ENCODE measurements at regions not wholly inside any gene's neighbourhood (a gene's known extent, or its start where the extent isn't known, plus 50 kb on each side); places are given as distances from the start of the nearest gene placed in this dataset.

DNA sequence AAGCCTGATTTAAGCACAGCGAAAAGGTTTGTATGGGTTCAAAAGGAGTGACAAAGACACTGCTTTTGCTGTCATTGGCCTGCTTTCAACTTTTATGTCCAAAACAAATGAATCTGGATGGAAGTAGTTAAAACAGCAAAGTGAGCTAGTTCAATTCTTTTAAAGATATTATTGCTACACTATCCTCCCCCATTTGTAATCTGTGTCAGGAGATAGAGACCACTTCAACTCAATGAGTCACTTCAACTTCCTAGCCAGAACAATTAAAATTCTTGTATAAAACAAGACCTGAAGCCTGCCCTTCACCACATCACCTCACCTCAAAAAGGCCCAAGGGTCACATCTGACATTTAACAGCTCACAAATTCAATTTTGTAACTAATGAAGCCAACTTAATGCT is 364.1 kb upstream of the LYPLAL1 start:
- TF ChIP-seq, protein P1, sequence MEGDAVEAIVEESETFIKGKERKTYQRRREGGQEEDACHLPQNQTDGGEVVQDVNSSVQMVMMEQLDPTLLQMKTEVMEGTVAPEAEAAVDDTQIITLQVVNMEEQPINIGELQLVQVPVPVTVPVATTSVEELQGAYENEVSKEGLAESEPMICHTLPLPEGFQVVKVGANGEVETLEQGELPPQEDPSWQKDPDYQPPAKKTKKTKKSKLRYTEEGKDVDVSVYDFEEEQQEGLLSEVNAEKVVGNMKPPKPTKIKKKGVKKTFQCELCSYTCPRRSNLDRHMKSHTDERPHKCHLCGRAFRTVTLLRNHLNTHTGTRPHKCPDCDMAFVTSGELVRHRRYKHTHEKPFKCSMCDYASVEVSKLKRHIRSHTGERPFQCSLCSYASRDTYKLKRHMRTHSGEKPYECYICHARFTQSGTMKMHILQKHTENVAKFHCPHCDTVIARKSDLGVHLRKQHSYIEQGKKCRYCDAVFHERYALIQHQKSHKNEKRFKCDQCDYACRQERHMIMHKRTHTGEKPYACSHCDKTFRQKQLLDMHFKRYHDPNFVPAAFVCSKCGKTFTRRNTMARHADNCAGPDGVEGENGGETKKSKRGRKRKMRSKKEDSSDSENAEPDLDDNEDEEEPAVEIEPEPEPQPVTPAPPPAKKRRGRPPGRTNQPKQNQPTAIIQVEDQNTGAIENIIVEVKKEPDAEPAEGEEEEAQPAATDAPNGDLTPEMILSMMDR (conservative IDR thresholded peaks at IDR 0.05; ENCODE audit: low read depth, low read length) = no peak
- DNase-seq (ENCODE audit: low read depth) = no peak

DNA sequence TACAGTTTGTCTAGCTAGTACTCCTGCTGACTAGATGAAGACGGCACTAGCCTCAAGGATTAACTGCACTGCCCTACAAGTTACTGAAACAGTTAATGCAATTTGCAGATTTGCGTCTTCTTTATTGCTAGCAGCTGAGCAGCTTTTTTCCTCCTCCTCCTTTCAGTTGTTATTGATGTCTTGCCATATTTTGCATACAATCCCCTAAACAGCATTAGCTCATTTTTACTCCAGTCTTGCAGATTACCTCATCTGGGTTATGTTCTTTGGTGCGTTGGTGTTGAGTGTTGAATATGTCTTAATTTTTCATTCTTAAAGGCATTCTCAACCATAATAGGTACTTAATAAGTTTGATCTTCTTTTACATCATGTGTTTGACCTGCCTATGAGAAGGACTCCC is 363.4 kb upstream of the LYPLAL1 start:
- no peak overlapping the region for H3K4me3 ChIP-seq (ENCODE audit: low read length)
- no peak for DNase-seq (ENCODE audit: low read depth)
- TF ChIP-seq, protein P1 (conservative IDR thresholded peaks at IDR 0.05; ENCODE audit: low read depth, low read length) = no peak

More for the DNA sequence above, 364.1 kb upstream of the LYPLAL1 start:
- no peak overlapping the region for H3K4me3 ChIP-seq (ENCODE audit: low read length)

DNA sequence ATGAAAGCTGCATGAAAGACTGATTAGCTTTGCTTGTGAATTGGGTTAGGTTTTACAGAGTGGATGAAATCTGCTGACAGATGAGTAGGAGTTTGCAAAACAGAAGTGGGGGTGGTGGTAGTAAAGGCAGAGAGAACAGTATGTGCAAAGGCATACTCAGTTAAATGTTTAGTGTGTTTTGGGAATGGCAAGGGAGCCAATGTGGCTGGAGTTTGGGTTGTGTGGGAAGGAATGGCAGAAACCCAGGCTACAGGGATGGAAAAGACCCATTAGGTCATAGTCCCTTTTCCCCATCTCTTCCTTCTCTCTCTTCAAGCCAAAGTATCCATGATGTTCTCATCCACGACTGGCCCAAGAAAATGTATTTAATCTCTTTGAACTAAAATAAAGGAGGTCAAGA is 362.2 kb upstream of the LYPLAL1 start:
- H3K4me3 ChIP-seq (ENCODE audit: low read length) = no peak overlapping the region
- no peak for DNase-seq (ENCODE audit: low read depth)
- TF ChIP-seq, protein P1 (conservative IDR thresholded peaks at IDR 0.05; ENCODE audit: low read depth, low read length) = no peak

DNA sequence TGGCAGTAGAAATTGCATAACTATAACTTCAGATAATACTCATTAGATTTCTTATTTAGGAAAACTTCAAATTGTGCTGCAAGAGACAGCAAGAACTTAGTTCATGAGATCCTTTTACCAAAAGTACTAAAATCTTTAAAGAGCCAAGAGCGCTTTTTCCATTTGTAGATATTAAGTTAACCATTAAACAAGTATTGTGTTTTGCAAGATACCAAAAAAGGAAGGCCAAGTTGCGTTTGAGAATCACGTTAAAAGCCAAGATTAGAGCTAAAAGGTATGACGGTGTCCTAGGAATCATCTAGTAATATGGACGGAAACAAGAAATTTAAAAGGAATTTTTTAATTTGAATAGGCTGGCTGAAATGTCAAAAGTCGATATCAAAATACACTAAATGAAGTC is 361.3 kb upstream of the LYPLAL1 start:
- no peak for DNase-seq (ENCODE audit: low read depth)
- TF ChIP-seq, protein P1 (conservative IDR thresholded peaks at IDR 0.05; ENCODE audit: low read depth, low read length) = no peak
- no peak overlapping the region for H3K4me3 ChIP-seq (ENCODE audit: low read length)

DNA sequence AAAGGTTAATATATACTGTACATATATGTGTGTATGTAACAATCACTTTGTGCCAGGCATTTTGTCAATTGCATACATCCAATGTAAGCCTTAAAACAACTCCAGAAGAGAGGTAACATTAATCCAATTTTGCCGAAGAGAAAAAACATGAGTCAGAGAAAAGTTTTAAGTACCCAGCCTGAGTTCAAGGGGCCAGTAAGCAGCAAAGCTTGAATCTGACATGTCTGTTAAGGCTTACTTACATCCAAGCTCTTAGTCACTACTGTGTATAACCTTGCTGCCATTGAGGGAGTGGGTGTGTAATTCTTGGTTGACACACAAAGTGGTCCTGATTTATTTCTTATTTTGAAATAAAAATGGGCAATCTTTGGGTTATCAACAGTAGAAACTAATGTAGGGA is 360.4 kb upstream of the LYPLAL1 start:
- TF ChIP-seq, protein P1 (conservative IDR thresholded peaks at IDR 0.05; ENCODE audit: low read depth, low read length) = no peak
- peak; percentile 87 for DNase-seq (ENCODE audit: low read depth)
- no peak overlapping the region for H3K4me3 ChIP-seq (ENCODE audit: low read length)

DNA sequence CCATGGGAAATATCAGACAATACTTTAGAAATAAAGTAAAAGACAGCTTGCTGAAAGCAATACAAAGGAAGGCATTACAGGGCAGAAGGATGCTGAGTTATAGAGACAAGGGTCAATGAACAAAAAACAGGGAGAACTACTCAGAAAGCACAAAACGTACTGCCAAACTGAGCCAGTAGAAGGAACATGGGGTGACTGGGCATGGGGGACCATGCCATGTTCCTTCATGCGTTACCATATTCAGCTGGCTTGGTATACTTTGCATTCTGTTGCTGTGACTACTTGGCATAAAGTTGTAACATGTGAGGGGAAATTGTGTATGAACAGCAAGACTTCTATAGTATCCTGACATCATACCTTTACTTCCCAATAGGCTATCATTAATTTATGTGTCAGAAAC is 358.6 kb upstream of the LYPLAL1 start:
- no peak for DNase-seq (ENCODE audit: low read depth)
- H3K4me3 ChIP-seq (ENCODE audit: low read length) = no peak overlapping the region
- TF ChIP-seq, protein P1 (conservative IDR thresholded peaks at IDR 0.05; ENCODE audit: low read depth, low read length) = no peak

DNA sequence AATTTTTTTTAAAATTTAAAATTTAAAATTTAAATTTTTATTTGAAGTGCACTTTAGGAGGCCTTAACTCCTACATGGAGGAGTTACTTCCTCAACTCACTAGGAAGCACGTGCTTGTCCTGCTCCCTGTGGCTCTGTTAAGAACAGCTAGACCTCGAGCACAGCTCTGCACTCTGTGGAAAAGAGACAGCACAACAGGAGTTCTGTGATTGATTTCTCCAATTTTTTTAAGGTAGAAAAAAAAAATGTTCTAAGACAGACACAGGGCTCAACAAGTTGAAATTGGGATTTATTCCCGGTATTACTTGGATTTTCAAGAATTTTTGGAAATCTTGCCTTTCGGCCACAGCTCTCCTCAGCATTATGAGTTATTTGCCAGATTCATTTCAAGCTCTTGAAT is 356.6 kb upstream of the LYPLAL1 start:
- TF ChIP-seq, protein P1 (conservative IDR thresholded peaks at IDR 0.05; ENCODE audit: low read depth, low read length) = peak; percentile 8
- no peak for DNase-seq (ENCODE audit: low read depth)

More for the DNA sequence above, 356.6 kb upstream of the LYPLAL1 start:
- no peak overlapping the region for H3K4me3 ChIP-seq (ENCODE audit: low read length)
